ENCODE measurements at regions not wholly inside any gene's neighbourhood (a gene's known extent, or its start where the extent isn't known, plus 50 kb on each side); places are given as distances from the start of the nearest gene placed in this dataset.

DNA sequence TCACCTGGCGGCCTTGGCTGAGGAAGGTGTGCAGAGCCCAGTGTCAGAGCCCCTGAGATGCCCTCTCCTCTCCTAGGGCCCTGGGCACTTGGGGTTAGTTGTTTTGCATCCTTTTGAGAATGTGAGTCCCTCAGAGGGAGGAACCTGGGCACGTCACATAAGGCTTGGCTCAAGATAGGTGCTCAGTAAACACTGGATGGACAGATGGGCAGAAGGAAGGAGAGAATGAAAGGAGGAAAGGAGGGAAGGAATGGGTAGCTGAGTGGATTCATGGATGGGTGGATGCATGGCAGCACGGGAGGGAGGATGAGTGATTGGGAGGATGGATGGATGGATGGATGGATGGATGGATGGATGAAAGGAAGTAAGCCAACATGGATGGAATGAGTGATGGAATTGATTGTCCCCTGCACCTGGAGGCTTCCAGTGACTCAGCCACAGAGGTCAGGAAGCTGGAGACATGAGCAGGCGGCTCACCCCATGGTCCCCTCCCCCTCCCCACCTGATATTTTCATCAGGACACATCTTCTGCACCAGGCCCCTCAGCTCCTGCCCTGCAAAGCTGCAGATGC is 62.2 kb downstream of the IGLL1 start:
- H3K4me3 Mint-ChIP-seq = no peak overlapping the region
- WGBS (ENCODE audit: extremely low coverage, insufficient read length, low lambda C conversion rate) = no CpG with 5 or more reads among the region's 4 CpGs
- H3K4ac ChIP-seq (ENCODE audit: low read depth, low read length) = no peak overlapping the region

More for the DNA sequence above, 62.2 kb downstream of the IGLL1 start:
- Histone ChIP-seq H3K56ac (ENCODE audit: insufficient read length, low read depth, low read length) (no peak overlapping the region), H2BK12ac (ENCODE audit: insufficient read length, low read depth, low read length) (no peak overlapping the region), H3K79me2 (ENCODE audit: insufficient read depth, low read length) (no peaks in the 10 kb centered on the region), H3K18ac (ENCODE audit: insufficient read length, low read depth, low read length) (no peak overlapping the region), H3K4me2 (ENCODE audit: insufficient read depth, insufficient read length, low read length) (no peak overlapping the region), H4K5ac (ENCODE audit: insufficient read length, low read depth, low read length) (no peak overlapping the region), H2BK15ac (ENCODE audit: low read depth, low read length) (no peak overlapping the region), H3K23me2 (ENCODE audit: insufficient read length, low read depth, low read length, poor library complexity, severe bottlenecking) (no peaks in the 10 kb centered on the region), H3K27ac (ENCODE audit: insufficient read length, low read depth, low read length) (no peak overlapping the region), H2BK120ac (ENCODE audit: low read depth, low read length, poor library complexity, severe bottlenecking) (no peak overlapping the region), H2BK20ac (ENCODE audit: low read depth, low read length, poor library complexity, severe bottlenecking) (no peak overlapping the region), H3K9ac (ENCODE audit: extremely low read depth, insufficient read length, low read length) (no peak overlapping the region), H3K79me1 (ENCODE audit: insufficient read depth, low read depth, low read length, poor library complexity, severe bottlenecking) (no peaks in the 10 kb centered on the region), H4K91ac (ENCODE audit: insufficient read length, low read depth, low read length) (no peak overlapping the region), H3K23ac (ENCODE audit: insufficient read length, low read depth, low read length) (no peak overlapping the region), H3K27me3 (ENCODE audit: insufficient read depth, low read length) (no peaks in the 10 kb centered on the region; the same call in 1 of the 2 replicates), H3K14ac (ENCODE audit: insufficient read depth, low read length) (no peak overlapping the region), H2BK5ac (ENCODE audit: insufficient read length, low read length) (no peak overlapping the region), H2AFZ (ENCODE audit: low read length) (no peak overlapping the region), H3K9me3 (ENCODE audit: control insufficient read depth, low read depth, low read length) (no peaks in the 10 kb centered on the region), H3K4me1 (ENCODE audit: insufficient read depth, low read length) (no peaks in the 10 kb centered on the region), H4K20me1 (ENCODE audit: control insufficient read depth, insufficient read depth, insufficient read length) (no peaks in the 10 kb centered on the region), H3T11ph (ENCODE audit: low read length) (no peak overlapping the region), H2AK5ac (ENCODE audit: insufficient read length, low read length) (no peak overlapping the region), H4K8ac (replicated peaks; ENCODE audit: insufficient read length, low read depth, low read length) (no peak overlapping the region)
- Mint-ChIP-seq H3K4me1 (peaks cover 15 to 28% of the 10 kb centered on the region in 2 experiments), H3K27me3 (ENCODE audit: low read depth) (peaks cover 80% of the 10 kb centered on the region), H3K36me3 (ENCODE audit: insufficient read depth in 1 of 3, low read depth in 3 of 3) (peaks cover 0 to 2% (median 0%) of the 10 kb centered on the region in 3 experiments; a peak in 1 of 7 replicates), H3K9me3 (no peaks in the 10 kb centered on the region; a peak in 1 of 5 replicates), H3K27ac (no peak overlapping the region)
- DNase-seq = no peak
- no peak for TF ChIP-seq CTCF (conservative IDR thresholded peaks at IDR 0.05)

Data from H9 (cell line).